Caco-2 (cell line): ENCODE measurements at regions not wholly inside any gene's neighbourhood (a gene's known extent, or its start where the extent isn't known, plus 50 kb on each side); places are given as distances from the start of the nearest gene placed in this dataset.

Experiments
- BruUV-seq: library from RNA; stranded (reverse); fragments of 400-500 nt; replicated peaks from 2 replicates; lab custom pipeline; 2021; lab: Mats Ljungman, UMichigan
- CTCF ChIA-PET: fragments of 300-600 bp; sonication (Branson Sonifier 250); formaldehyde crosslinking; loops from one replicate; lab custom pipeline; 2022; ENCODE audit warnings: antibody characterized with exemption; lab: Charles Lee
- POLR2A ChIA-PET: fragments of 300-600 bp; sonication (Branson Sonifier 250); formaldehyde crosslinking; loops from one replicate; lab custom pipeline; 2022; ENCODE audit warnings: antibody characterized with exemption; lab: Charles Lee
- DNase-seq, 2 experiments: peaks; one replicate each; pipeline versions ENCODE4 v3.0.0 to v3.0.0-alpha.2; 2020 to 2022
- H3K27me3 ChIP-seq: replicated peaks from 2 replicates; pipeline ENCODE4 v1.6.0; 2011; ENCODE audit warnings: low read length; ENCODE audit not compliant: control insufficient read depth, insufficient read depth
- H3K36me3 ChIP-seq: 2 replicates; pipeline ENCODE4 v1.5.1; 2011; ENCODE audit warnings: low read length; ENCODE audit not compliant: control insufficient read depth, insufficient read depth
- H3K4me1 ChIP-seq: fragments of 250-450 bp; sonication (Bioruptor Pico); 2 replicates; pipeline ENCODE4 v1.5.1; 2020; ENCODE audit warnings: mild to moderate bottlenecking
- H3K4me3 ChIP-seq: 2 replicates; pipeline ENCODE4 v1.5.1; 2011; ENCODE audit warnings: low read depth, mild to moderate bottlenecking, control low read depth, low read length
- H3K9me3 ChIP-seq: fragments of 250-450 bp; sonication (Bioruptor Pico); 2 replicates; pipeline ENCODE4 v1.5.1; 2020; ENCODE audit warnings: mild to moderate bottlenecking, moderate library complexity
- H3K27ac Mint-ChIP-seq: one replicate; pipeline ENCODE4 v1.8.0; 2022; ENCODE audit warnings: mixed read lengths; ENCODE audit not compliant: unreplicated experiment
- H3K27me3 Mint-ChIP-seq: one replicate; pipeline ENCODE4 v1.8.0; 2022; ENCODE audit warnings: mixed read lengths; ENCODE audit not compliant: insufficient read depth, unreplicated experiment
- H3K36me3 Mint-ChIP-seq: one replicate; pipeline ENCODE4 v1.8.0; 2022; ENCODE audit warnings: mild to moderate bottlenecking, mixed read lengths; ENCODE audit not compliant: insufficient read depth, unreplicated experiment
- H3K4me1 Mint-ChIP-seq: one replicate; pipeline ENCODE4 v1.8.0; 2022; ENCODE audit warnings: low read depth, mixed read lengths; ENCODE audit not compliant: unreplicated experiment
- H3K4me3 Mint-ChIP-seq: one replicate; pipeline ENCODE4 v1.8.0; 2022; ENCODE audit warnings: mild to moderate bottlenecking, moderate library complexity, mixed read lengths; ENCODE audit not compliant: unreplicated experiment
- H3K9me3 Mint-ChIP-seq: one replicate; pipeline ENCODE4 v1.8.0; 2022; ENCODE audit warnings: mixed read lengths; ENCODE audit not compliant: unreplicated experiment
- intact Hi-C: fragments of 100-400 bp; cut with micrococcal nuclease; formaldehyde crosslinking; loops from one replicate; pipeline ENCODE4 v1.10.0; 2022; ENCODE audit not compliant: unreplicated experiment
- TF ChIP-seq, protein P1 (sequence below), 2 experiments: fragments of 200-600 bp in 1 of 2; IDR thresholded peaks; 1 replicate in 1 of 2; 2 replicates in 1 of 2; pipeline versions ENCODE4 v1.5.1 to v1.8.0; 2011 to 2022; ENCODE audit warnings: antibody characterized with exemption in 1 of 2, control low read depth in 1 of 2, inconsistent platforms in 1 of 2, low read depth in 1 of 2, low read length in 1 of 2, mild to moderate bottlenecking in 1 of 2, moderate library complexity in 1 of 2; ENCODE audit not compliant: insufficient read depth in 1 of 2, severe bottlenecking in 1 of 2, unreplicated experiment in 1 of 2

GRCh38 chr18:78080761-78081160 is 831.1 kb downstream of the GALR1 start:
- Mint-ChIP-seq H3K4me3 (no peak overlapping the region), H3K4me1 (no peaks in the 10 kb centered on the region), H3K27me3 (peaks cover 2% of the 10 kb centered on the region), H3K27ac (no peak overlapping the region), H3K9me3 (no peaks in the 10 kb centered on the region), H3K36me3 (no peaks in the 10 kb centered on the region)
- H3K4me1 ChIP-seq, result no peaks in the 10 kb centered on the region
- TF ChIP-seq, protein P1, sequence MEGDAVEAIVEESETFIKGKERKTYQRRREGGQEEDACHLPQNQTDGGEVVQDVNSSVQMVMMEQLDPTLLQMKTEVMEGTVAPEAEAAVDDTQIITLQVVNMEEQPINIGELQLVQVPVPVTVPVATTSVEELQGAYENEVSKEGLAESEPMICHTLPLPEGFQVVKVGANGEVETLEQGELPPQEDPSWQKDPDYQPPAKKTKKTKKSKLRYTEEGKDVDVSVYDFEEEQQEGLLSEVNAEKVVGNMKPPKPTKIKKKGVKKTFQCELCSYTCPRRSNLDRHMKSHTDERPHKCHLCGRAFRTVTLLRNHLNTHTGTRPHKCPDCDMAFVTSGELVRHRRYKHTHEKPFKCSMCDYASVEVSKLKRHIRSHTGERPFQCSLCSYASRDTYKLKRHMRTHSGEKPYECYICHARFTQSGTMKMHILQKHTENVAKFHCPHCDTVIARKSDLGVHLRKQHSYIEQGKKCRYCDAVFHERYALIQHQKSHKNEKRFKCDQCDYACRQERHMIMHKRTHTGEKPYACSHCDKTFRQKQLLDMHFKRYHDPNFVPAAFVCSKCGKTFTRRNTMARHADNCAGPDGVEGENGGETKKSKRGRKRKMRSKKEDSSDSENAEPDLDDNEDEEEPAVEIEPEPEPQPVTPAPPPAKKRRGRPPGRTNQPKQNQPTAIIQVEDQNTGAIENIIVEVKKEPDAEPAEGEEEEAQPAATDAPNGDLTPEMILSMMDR (IDR thresholded peaks at IDR 0.05; ENCODE audit: insufficient read depth in 1 of 2, low read depth in 1 of 2, low read length in 1 of 2, severe bottlenecking in 1 of 2, unreplicated experiment in 1 of 2), result no peak
- intact Hi-C loops, result no loop called here
- BruUV-seq, result no TSS peak
- H3K27me3 ChIP-seq, result no peaks in the 10 kb centered on the region
- ChIA-PET POLR2A (no interaction called here), CTCF (no interaction called here)
- no peak overlapping the region for H3K4me3 ChIP-seq
- H3K36me3 ChIP-seq, result no peaks in the 10 kb centered on the region
- DNase-seq, result no peak
- H3K9me3 ChIP-seq, result no peaks in the 10 kb centered on the region

DNA sequence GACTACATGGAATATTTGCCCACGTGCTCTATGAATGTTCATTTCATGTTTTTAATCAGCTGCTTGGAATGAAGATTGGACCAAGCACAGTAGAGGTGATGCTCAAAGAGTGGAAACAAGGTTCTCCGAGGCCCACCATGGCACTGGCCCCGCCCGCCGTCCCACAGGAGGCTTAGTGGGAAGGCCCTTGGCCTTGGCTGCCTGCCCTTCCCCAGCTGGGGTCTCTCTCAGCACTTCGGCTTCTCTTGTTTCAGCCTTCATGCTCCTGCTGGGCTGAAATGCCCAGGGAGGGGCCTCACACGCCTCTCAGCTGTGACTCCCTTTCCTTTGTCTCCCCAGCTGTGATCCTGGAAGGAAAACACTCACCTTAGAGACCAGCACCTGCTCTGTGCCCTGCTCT is 833.2 kb downstream of the GALR1 start:
- ChIA-PET POLR2A (no interaction called here), CTCF (no interaction called here)
- H3K9me3 ChIP-seq, result no peaks in the 10 kb centered on the region
- TF ChIP-seq, protein P1 (IDR thresholded peaks at IDR 0.05; ENCODE audit: insufficient read depth in 1 of 2, low read depth in 1 of 2, low read length in 1 of 2, severe bottlenecking in 1 of 2, unreplicated experiment in 1 of 2), result no peak
- no peak overlapping the region for H3K4me3 Mint-ChIP-seq
- no peaks in the 10 kb centered on the region for H3K9me3 Mint-ChIP-seq
- H3K4me1 Mint-ChIP-seq, result no peaks in the 10 kb centered on the region
- H3K36me3 Mint-ChIP-seq, result no peaks in the 10 kb centered on the region
- DNase-seq, result no peak
- intact Hi-C loops, result no loop called here
- no peaks in the 10 kb centered on the region for H3K27me3 ChIP-seq
- H3K27ac Mint-ChIP-seq, result no peak overlapping the region
- BruUV-seq, result no TSS peak
- no peaks in the 10 kb centered on the region for H3K36me3 ChIP-seq
- no peak overlapping the region for H3K4me3 ChIP-seq
- no peaks in the 10 kb centered on the region for H3K4me1 ChIP-seq
- H3K27me3 Mint-ChIP-seq, result peaks cover 2% of the 10 kb centered on the region

DNA sequence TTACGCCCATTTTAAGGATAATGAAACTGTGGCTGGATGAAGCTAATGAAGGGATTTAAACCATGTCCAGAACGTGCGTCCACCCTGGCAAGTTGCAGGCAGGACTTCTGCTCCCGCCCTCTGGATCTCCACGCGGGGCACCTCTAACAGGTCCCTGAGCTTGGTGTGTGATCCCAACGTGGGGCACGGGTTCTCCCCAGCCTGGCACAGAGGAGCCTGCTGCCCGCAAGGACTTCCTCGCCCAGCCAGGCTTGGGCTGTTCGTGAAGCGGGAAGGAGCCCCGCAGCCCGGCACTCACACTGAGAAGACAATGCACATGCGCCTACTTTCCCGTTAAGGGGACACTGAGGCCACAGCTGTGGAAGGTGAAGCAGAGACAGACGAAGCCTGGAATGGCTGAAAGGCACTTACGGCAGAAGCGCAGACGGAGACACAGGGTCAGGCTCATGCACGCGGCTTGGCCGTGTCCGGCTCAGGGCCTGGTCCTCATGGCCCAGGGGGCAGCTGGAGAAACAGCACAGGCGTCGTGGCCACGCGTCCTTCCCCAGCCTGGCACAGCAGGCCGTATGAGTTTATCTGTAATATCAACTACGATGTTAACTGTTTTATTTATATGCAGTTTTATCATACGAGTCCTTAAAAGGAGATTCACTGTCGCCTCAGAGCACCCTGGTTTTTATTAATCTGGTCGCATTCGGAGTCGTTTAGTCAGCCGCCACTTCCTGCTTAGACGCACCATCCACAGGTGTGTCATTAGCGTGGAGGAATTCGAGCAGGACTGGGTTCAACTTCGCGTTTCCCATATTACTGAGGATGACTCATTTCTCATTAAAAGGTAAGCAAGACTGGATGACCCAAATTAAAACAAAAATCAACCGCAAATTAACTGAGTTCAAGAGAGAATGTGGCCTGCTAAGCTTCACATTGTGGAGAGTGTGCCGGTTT is 835.9 kb downstream of the GALR1 start:
- H3K27me3 ChIP-seq, result no peaks in the 10 kb centered on the region
- TF ChIP-seq, protein P1 (IDR thresholded peaks at IDR 0.05; ENCODE audit: insufficient read depth in 1 of 2, low read depth in 1 of 2, low read length in 1 of 2, severe bottlenecking in 1 of 2, unreplicated experiment in 1 of 2), result no peak
- intact Hi-C loops, result no loop called here
- POLR2A ChIA-PET, result no interaction called here
- Mint-ChIP-seq H3K4me3 (no peak overlapping the region), H3K36me3 (no peaks in the 10 kb centered on the region), H3K9me3 (no peaks in the 10 kb centered on the region), H3K27ac (no peak overlapping the region), H3K4me1 (no peaks in the 10 kb centered on the region), H3K27me3 (no peaks in the 10 kb centered on the region)
- H3K36me3 ChIP-seq, result no peaks in the 10 kb centered on the region
- no peaks in the 10 kb centered on the region for H3K9me3 ChIP-seq
- no peaks in the 10 kb centered on the region for H3K4me1 ChIP-seq
- CTCF ChIA-PET, result no interaction called here
- BruUV-seq, result no TSS peak
- no peak for DNase-seq
- H3K4me3 ChIP-seq, result no peak overlapping the region
